ENCODE measurements at regions not wholly inside any gene's neighbourhood (a gene's known extent, or its start where the extent isn't known, plus 50 kb on each side); places are given as distances from the start of the nearest gene placed in this dataset.

- no peak overlapping the region for H3K27ac ChIP-seq (ENCODE audit: low read depth, low read length)
- H3K4me2 ChIP-seq (ENCODE audit: low read length) = no peak overlapping the region
- H3F3A ChIP-seq (ENCODE audit: control insufficient read depth, insufficient read depth) = no peaks in the 10 kb centered on the region
- no peaks in the 10 kb centered on the region for H3K79me2 ChIP-seq (ENCODE audit: control insufficient read depth, low read length)
- H4K20me1 ChIP-seq (ENCODE audit: control insufficient read depth, insufficient read depth, low read depth, low read length) = no peaks in the 10 kb centered on the region
- H3K4me1 ChIP-seq (ENCODE audit: control insufficient read depth, low read length) = no peaks in the 10 kb centered on the region
- H3K9me2 ChIP-seq (replicated peaks; ENCODE audit: control insufficient read depth, low read length) = no peaks in the 10 kb centered on the region
- no peak overlapping the region for H3K4me3 ChIP-seq (ENCODE audit: low read length)
- H3K27me3 ChIP-seq (ENCODE audit: control insufficient read depth, low read length) = no peaks in the 10 kb centered on the region
- H3K36me3 ChIP-seq (ENCODE audit: control insufficient read depth, low read length) = no peaks in the 10 kb centered on the region
- TF ChIP-seq EZH2phosphoT487 (IDR thresholded peaks at IDR 0.05; ENCODE audit: borderline replicate concordance, low read length) = no peak
- TF ChIP-seq, protein P1, sequence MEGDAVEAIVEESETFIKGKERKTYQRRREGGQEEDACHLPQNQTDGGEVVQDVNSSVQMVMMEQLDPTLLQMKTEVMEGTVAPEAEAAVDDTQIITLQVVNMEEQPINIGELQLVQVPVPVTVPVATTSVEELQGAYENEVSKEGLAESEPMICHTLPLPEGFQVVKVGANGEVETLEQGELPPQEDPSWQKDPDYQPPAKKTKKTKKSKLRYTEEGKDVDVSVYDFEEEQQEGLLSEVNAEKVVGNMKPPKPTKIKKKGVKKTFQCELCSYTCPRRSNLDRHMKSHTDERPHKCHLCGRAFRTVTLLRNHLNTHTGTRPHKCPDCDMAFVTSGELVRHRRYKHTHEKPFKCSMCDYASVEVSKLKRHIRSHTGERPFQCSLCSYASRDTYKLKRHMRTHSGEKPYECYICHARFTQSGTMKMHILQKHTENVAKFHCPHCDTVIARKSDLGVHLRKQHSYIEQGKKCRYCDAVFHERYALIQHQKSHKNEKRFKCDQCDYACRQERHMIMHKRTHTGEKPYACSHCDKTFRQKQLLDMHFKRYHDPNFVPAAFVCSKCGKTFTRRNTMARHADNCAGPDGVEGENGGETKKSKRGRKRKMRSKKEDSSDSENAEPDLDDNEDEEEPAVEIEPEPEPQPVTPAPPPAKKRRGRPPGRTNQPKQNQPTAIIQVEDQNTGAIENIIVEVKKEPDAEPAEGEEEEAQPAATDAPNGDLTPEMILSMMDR (IDR thresholded peaks at IDR 0.05; ENCODE audit: low read depth, low read length, poor library complexity, severe bottlenecking) = no peak
- no peaks in the 10 kb centered on the region; the same call in 1 of the 2 replicates for H3K9me3 ChIP-seq (ENCODE audit: control insufficient read depth, insufficient read depth, low read length)
Observed at GRCh38 chr5:100313657-100314056, 221.5 kb upstream of the FAM174A start.

GRCh38 chr5:100311806-100312205, 223.4 kb upstream of the FAM174A start:
- Histone ChIP-seq H3K9me3 (ENCODE audit: control insufficient read depth, insufficient read depth, low read length) (no peaks in the 10 kb centered on the region; the same call in 1 of the 2 replicates), H3K27ac (ENCODE audit: low read depth, low read length) (no peak overlapping the region), H3K9me2 (replicated peaks; ENCODE audit: control insufficient read depth, low read length) (no peaks in the 10 kb centered on the region), H3K4me2 (ENCODE audit: low read length) (no peak overlapping the region), H4K20me1 (ENCODE audit: control insufficient read depth, insufficient read depth, low read depth, low read length) (no peaks in the 10 kb centered on the region), H3K79me2 (ENCODE audit: control insufficient read depth, low read length) (no peaks in the 10 kb centered on the region), H3K4me3 (ENCODE audit: low read length) (no peak overlapping the region), H3K27me3 (ENCODE audit: control insufficient read depth, low read length) (no peaks in the 10 kb centered on the region), H3K36me3 (ENCODE audit: control insufficient read depth, low read length) (no peaks in the 10 kb centered on the region), H3K4me1 (ENCODE audit: control insufficient read depth, low read length) (no peaks in the 10 kb centered on the region), H3F3A (ENCODE audit: control insufficient read depth, insufficient read depth) (no peaks in the 10 kb centered on the region)
- no peak for TF ChIP-seq EZH2phosphoT487 (IDR thresholded peaks at IDR 0.05; ENCODE audit: borderline replicate concordance, low read length)
- TF ChIP-seq, protein P1 (IDR thresholded peaks at IDR 0.05; ENCODE audit: low read depth, low read length, poor library complexity, severe bottlenecking) = no peak

DNA sequence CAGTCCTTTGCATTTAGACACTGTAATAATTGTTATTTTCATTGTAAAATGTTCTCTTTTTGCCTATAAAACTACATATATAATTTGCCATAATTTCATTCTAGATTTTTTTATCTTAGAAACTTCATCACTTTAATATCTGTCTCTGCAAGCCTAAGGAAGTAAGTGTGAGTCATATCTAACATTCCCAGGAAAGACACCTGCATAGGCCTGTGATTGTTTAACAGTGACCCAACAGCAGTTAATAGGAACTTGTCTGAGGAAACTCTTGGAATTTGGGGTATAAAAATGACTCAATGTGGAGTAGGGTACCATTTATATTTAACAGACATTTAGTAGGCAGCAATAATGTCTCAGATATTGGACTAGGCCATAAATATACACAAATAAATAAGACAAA, 229.2 kb upstream of the FAM174A start:
- Histone ChIP-seq H4K20me1 (ENCODE audit: control insufficient read depth, insufficient read depth, low read depth, low read length) (no peaks in the 10 kb centered on the region), H3F3A (ENCODE audit: control insufficient read depth, insufficient read depth) (no peaks in the 10 kb centered on the region), H3K9me2 (replicated peaks; ENCODE audit: control insufficient read depth, low read length) (no peaks in the 10 kb centered on the region), H3K4me1 (ENCODE audit: control insufficient read depth, low read length) (no peaks in the 10 kb centered on the region), H3K36me3 (ENCODE audit: control insufficient read depth, low read length) (no peaks in the 10 kb centered on the region), H3K4me2 (ENCODE audit: low read length) (no peak overlapping the region), H3K9me3 (ENCODE audit: control insufficient read depth, insufficient read depth, low read length) (no peaks in the 10 kb centered on the region), H3K27ac (ENCODE audit: low read depth, low read length) (no peak overlapping the region), H3K27me3 (ENCODE audit: control insufficient read depth, low read length) (no peaks in the 10 kb centered on the region), H3K79me2 (ENCODE audit: control insufficient read depth, low read length) (no peaks in the 10 kb centered on the region), H3K4me3 (ENCODE audit: low read length) (no peak overlapping the region)
- TF ChIP-seq EZH2phosphoT487 (IDR thresholded peaks at IDR 0.05; ENCODE audit: borderline replicate concordance, low read length) = no peak
- TF ChIP-seq, protein P1 (IDR thresholded peaks at IDR 0.05; ENCODE audit: low read depth, low read length, poor library complexity, severe bottlenecking) = no peak

- Histone ChIP-seq H3K79me2 (ENCODE audit: control insufficient read depth, low read length) (no peaks in the 10 kb centered on the region), H3F3A (ENCODE audit: control insufficient read depth, insufficient read depth) (no peaks in the 10 kb centered on the region)
- no peak for TF ChIP-seq EZH2phosphoT487 (IDR thresholded peaks at IDR 0.05; ENCODE audit: borderline replicate concordance, low read length)
- TF ChIP-seq, protein P1 (IDR thresholded peaks at IDR 0.05; ENCODE audit: low read depth, low read length, poor library complexity, severe bottlenecking) = no peak
Observed at GRCh38 chr5:100303216-100303615, 232.0 kb upstream of the FAM174A start.

More at GRCh38 chr5:100303216-100303615, 232.0 kb upstream of the FAM174A start:
- Histone ChIP-seq H3K27me3 (ENCODE audit: control insufficient read depth, low read length) (no peaks in the 10 kb centered on the region), H3K9me2 (replicated peaks; ENCODE audit: control insufficient read depth, low read length) (no peaks in the 10 kb centered on the region), H3K27ac (ENCODE audit: low read depth, low read length) (no peak overlapping the region), H3K9me3 (ENCODE audit: control insufficient read depth, insufficient read depth, low read length) (no peaks in the 10 kb centered on the region), H3K4me3 (ENCODE audit: low read length) (no peak overlapping the region), H4K20me1 (ENCODE audit: control insufficient read depth, insufficient read depth, low read depth, low read length) (no peaks in the 10 kb centered on the region), H3K4me1 (ENCODE audit: control insufficient read depth, low read length) (no peaks in the 10 kb centered on the region), H3K4me2 (ENCODE audit: low read length) (no peak overlapping the region), H3K36me3 (ENCODE audit: control insufficient read depth, low read length) (no peaks in the 10 kb centered on the region)
